Endothelial cell of umbilical vein (primary cell): ENCODE measurements at regions not wholly inside any gene's neighbourhood (a gene's known extent, or its start where the extent isn't known, plus 50 kb on each side); places are given as distances from the start of the nearest gene placed in this dataset.

ENCODE experiments used
- CTCF ChIP-seq, 2 donors: IDR thresholded peaks; 1 replicate in 1 of 2; 2 replicates in 1 of 2; pipeline ENCODE4 v1.5.1; 2011; ENCODE audit warnings: low read length in 2 of 2, mild to moderate bottlenecking in 2 of 2, moderate library complexity in 2 of 2, control low read depth in 1 of 2, inconsistent platforms in 1 of 2, low read depth in 1 of 2; ENCODE audit not compliant: insufficient read depth in 1 of 2; ENCODE audit errors: extremely low read depth in 1 of 2
- EZH2 ChIP-seq: IDR thresholded peaks from 2 replicates; pipeline ENCODE4 v1.6.1; 2012; ENCODE audit warnings: borderline replicate concordance, low read depth, mild to moderate bottlenecking, moderate library complexity, low read length, inconsistent platforms; ENCODE audit not compliant: severe bottlenecking
- FOS ChIP-seq: IDR thresholded peaks from 2 replicates; pipeline ENCODE4 v1.6.1; 2011; ENCODE audit warnings: mild to moderate bottlenecking, low read length, moderate library complexity, borderline replicate concordance; ENCODE audit not compliant: insufficient read depth
- POLR2A ChIP-seq: IDR thresholded peaks from 2 replicates; pipeline ENCODE4 v1.6.1; 2012; ENCODE audit warnings: low read depth, mild to moderate bottlenecking, control low read depth, low read length
- POLR2AphosphoS5 ChIP-seq: IDR thresholded peaks from 2 replicates; pipeline ENCODE4 v1.6.1; 2012; ENCODE audit warnings: low read depth, mild to moderate bottlenecking, control low read depth, low read length, moderate library complexity; ENCODE audit not compliant: insufficient read depth

- TF ChIP-seq CTCF (IDR thresholded peaks at IDR 0.05; ENCODE audit: extremely low read depth in 1 of 2, insufficient read depth in 1 of 2, low read depth in 1 of 2, low read length in 2 of 2) (no peak), POLR2AphosphoS5 (no peak), POLR2A (no peak), EZH2 (no peak), FOS (no peak)
Measured at GRCh38 chr18:22324191-22325131, 93.3 kb downstream of the CTAGE1 start.
